NB4 (cell line): ENCODE measurements at regions not wholly inside any gene's neighbourhood (a gene's known extent, or its start where the extent isn't known, plus 50 kb on each side); places are given as distances from the start of the nearest gene placed in this dataset.

ENCODE experiments used
- POLR2A ChIP-seq: IDR thresholded peaks from 2 replicates; pipeline ENCODE4 v1.6.1; 2011; ENCODE audit warnings: mild to moderate bottlenecking; ENCODE audit not compliant: insufficient read length; ENCODE audit errors: extremely low read depth
- TF ChIP-seq, protein P1 (sequence below): IDR thresholded peaks from one replicate; pipeline ENCODE4 v1.5.1; 2012; ENCODE audit warnings: low read depth, low read length

DNA sequence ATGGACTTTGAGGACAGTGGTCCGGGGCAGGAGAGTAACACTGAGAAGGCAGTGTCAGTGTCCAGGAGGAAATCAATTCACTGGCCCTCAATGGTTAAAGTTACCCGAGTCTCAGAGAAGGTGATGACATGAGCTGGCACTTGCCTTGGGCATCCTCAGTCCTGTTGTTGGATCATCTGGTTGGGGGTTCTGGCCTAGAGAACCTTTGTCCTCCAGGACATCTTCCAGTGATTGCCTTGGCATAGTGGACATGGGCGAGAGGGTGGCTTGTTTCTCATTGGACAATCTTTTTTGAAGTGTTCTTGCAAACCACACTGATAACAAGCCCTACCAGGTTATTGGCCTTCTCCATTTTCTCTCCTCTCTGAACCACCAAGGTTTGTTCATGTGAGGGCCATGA is 83.4 kb upstream of the TERB2 start:
- no peak for TF ChIP-seq POLR2A
- TF ChIP-seq, protein P1, sequence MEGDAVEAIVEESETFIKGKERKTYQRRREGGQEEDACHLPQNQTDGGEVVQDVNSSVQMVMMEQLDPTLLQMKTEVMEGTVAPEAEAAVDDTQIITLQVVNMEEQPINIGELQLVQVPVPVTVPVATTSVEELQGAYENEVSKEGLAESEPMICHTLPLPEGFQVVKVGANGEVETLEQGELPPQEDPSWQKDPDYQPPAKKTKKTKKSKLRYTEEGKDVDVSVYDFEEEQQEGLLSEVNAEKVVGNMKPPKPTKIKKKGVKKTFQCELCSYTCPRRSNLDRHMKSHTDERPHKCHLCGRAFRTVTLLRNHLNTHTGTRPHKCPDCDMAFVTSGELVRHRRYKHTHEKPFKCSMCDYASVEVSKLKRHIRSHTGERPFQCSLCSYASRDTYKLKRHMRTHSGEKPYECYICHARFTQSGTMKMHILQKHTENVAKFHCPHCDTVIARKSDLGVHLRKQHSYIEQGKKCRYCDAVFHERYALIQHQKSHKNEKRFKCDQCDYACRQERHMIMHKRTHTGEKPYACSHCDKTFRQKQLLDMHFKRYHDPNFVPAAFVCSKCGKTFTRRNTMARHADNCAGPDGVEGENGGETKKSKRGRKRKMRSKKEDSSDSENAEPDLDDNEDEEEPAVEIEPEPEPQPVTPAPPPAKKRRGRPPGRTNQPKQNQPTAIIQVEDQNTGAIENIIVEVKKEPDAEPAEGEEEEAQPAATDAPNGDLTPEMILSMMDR: no peak
